ENCODE measurements at regions not wholly inside any gene's neighbourhood (a gene's known extent, or its start where the extent isn't known, plus 50 kb on each side); places are given as distances from the start of the nearest gene placed in this dataset.

- TF ChIP-seq CTCF (IDR thresholded peaks at IDR 0.05) (no peak), ELF1 (IDR thresholded peaks at IDR 0.05) (no peak), USF1 (IDR thresholded peaks at IDR 0.05; ENCODE audit: borderline replicate concordance, low read depth) (no peak), GABPA (IDR thresholded peaks at IDR 0.05; ENCODE audit: low read depth) (no peak), GATA2 (CRISPR knock-in tag; IDR thresholded peaks at IDR 0.05) (no peak), SIN3A (IDR thresholded peaks at IDR 0.05; ENCODE audit: borderline replicate concordance, low read depth, low read length) (no peak), IRF3 (IDR thresholded peaks at IDR 0.05; ENCODE audit: low read depth, low read length) (no peak), MAX (IDR thresholded peaks at IDR 0.05; ENCODE audit: low read depth) (no peak), TCF12 (IDR thresholded peaks at IDR 0.05) (no peak)
These were observed 1469.3 kb downstream of the CDH8 start (continued) for GRCh38 chr16:60566901-60567300.

- ChIA-PET POLR2A (no interaction called here), CTCF (interaction anchor here (0.6 kb wide), 1 partner anchor 442 kb away, joined by 4 read pairs; no protein-coding TSS in a partner anchor)
- H3K4me3 ChIP-seq (ENCODE audit: low read depth in 2 of 2, low read length in 1 of 2), result no peak overlapping the region
- H3K27me3 ChIP-seq (ENCODE audit: insufficient read depth), result no peaks in the 10 kb centered on the region
- no peaks in the 10 kb centered on the region for H3K4me1 ChIP-seq (ENCODE audit: control insufficient read depth in 1 of 2, insufficient read depth in 2 of 2, low read depth in 1 of 2, low read length in 1 of 2)
- no peak overlapping the region for H2AFZ ChIP-seq (ENCODE audit: low read depth)
- 35% methylated on average over 2 of the region's 2 CpGs for WGBS (ENCODE audit: low lambda C conversion rate)
- H3K4me2 ChIP-seq, result no peak overlapping the region
- H4K20me1 ChIP-seq (ENCODE audit: insufficient read depth), result no peaks in the 10 kb centered on the region
- DNase-seq, result no peak
- H3K9me2 ChIP-seq, result 0 out of 2 replicates have a peak, but pooled peaks cover 2% of the 10 kb centered on the region
- H3F3A ChIP-seq (replicated peaks; ENCODE audit: insufficient read depth), result no peaks in the 10 kb centered on the region
- H3K27ac ChIP-seq (ENCODE audit: low read depth in 2 of 2, low read length in 1 of 2), result no peak overlapping the region
- H3K9ac ChIP-seq, result no peak overlapping the region
- no peaks in the 10 kb centered on the region for H3K79me2 ChIP-seq (ENCODE audit: insufficient read depth)
- no peaks in the 10 kb centered on the region for H3K36me3 ChIP-seq (replicated peaks in 1 of 2; ENCODE audit: control insufficient read depth in 1 of 2, insufficient read depth in 2 of 2, low read length in 1 of 2)
- no peaks in the 10 kb centered on the region for H3K9me3 ChIP-seq
- TF ChIP-seq RXRA (IDR thresholded peaks at IDR 0.05; ENCODE audit: borderline replicate concordance, low read depth), result no peak
- no peak for TF ChIP-seq TEAD4 (IDR thresholded peaks at IDR 0.05; ENCODE audit: borderline replicate concordance, insufficient read depth)
- no peak for TF ChIP-seq FOSL2 (IDR thresholded peaks at IDR 0.05; ENCODE audit: borderline replicate concordance, low read depth)
- no peak for TF ChIP-seq MAX (IDR thresholded peaks at IDR 0.05; ENCODE audit: low read depth)
- TF ChIP-seq MEF2A (IDR thresholded peaks at IDR 0.05; ENCODE audit: borderline replicate concordance, low read depth), result no peak
- no peak for TF ChIP-seq GABPA (IDR thresholded peaks at IDR 0.05; ENCODE audit: low read depth)
- no peak for TF ChIP-seq USF2 (IDR thresholded peaks at IDR 0.05; ENCODE audit: borderline replicate concordance, low read depth, low read length)
- TF ChIP-seq YY1 (IDR thresholded peaks at IDR 0.05; ENCODE audit: low read depth), result no peak
- no peak for TF ChIP-seq SMC3 (IDR thresholded peaks at IDR 0.05; ENCODE audit: low read depth, low read length)
- TF ChIP-seq RCOR1 (IDR thresholded peaks at IDR 0.05; ENCODE audit: low read length), result no peak
- no peak for TF ChIP-seq IRF3 (IDR thresholded peaks at IDR 0.05; ENCODE audit: low read depth, low read length)
These were observed 1471.7 kb downstream of the CDH8 start for GRCh38 chr16:60564588-60564987.

All from SK-N-SH (cell line).